GM23338 (cell line): ENCODE measurements at regions not wholly inside any gene's neighbourhood (a gene's known extent, or its start where the extent isn't known, plus 50 kb on each side); places are given as distances from the start of the nearest gene placed in this dataset.

Source experiments
- ATAC-seq: fragments of 200-7000 bp; cut with Tn5 transposase; 3 replicates; pipeline ENCODE4 v1.9.1; 2020
- DNase-seq: peaks from one replicate; pipeline ENCODE4 v3.0.0-alpha.2; 2015; ENCODE audit warnings: low spot score
- H2AFZ ChIP-seq: fragments of 200-600 bp; sonication (generic); 2 replicates; pipeline ENCODE4 v1.8.0; 2016; ENCODE audit warnings: antibody characterized with exemption, mild to moderate bottlenecking, moderate library complexity
- H3F3A ChIP-seq: fragments of 200-600 bp; sonication (generic); replicated peaks from 2 replicates; pipeline ENCODE4 v1.8.0; 2017; ENCODE audit warnings: antibody characterized with exemption, mixed run types, low read depth
- H3K27ac ChIP-seq: fragments of 200-600 bp; sonication (generic); 2 replicates; pipeline ENCODE4 v1.6.1; 2016; ENCODE audit warnings: low read depth
- H3K27me3 ChIP-seq: fragments of 200-600 bp; sonication (generic); 2 replicates; pipeline ENCODE4 v1.8.0; 2016; ENCODE audit warnings: mild to moderate bottlenecking, mixed run types, moderate library complexity; ENCODE audit not compliant: insufficient read depth
- H3K36me3 ChIP-seq: fragments of 200-600 bp; sonication (generic); 2 replicates; pipeline ENCODE4 v1.8.0; 2016; ENCODE audit warnings: mild to moderate bottlenecking; ENCODE audit not compliant: insufficient read depth
- H3K4me1 ChIP-seq: fragments of 200-600 bp; sonication (generic); 2 replicates; pipeline ENCODE4 v1.8.0; 2016; ENCODE audit warnings: mild to moderate bottlenecking, moderate library complexity; ENCODE audit not compliant: insufficient read depth
- H3K4me2 ChIP-seq: fragments of 200-600 bp; sonication (generic); 2 replicates; pipeline ENCODE4 v1.7.1; 2017; ENCODE audit warnings: mixed run types
- H3K4me3 ChIP-seq: fragments of 200-600 bp; sonication (generic); 2 replicates; pipeline ENCODE4 v1.6.1; 2016; ENCODE audit warnings: mixed run types
- H3K79me2 ChIP-seq: fragments of 200-600 bp; sonication (generic); replicated peaks from 2 replicates; pipeline ENCODE4 v1.8.0; 2017; ENCODE audit warnings: mild to moderate bottlenecking; ENCODE audit not compliant: insufficient read depth
- H3K9me2 ChIP-seq: fragments of 200-600 bp; sonication (generic); 2 replicates; pipeline ENCODE4 v1.8.0; 2017; ENCODE audit not compliant: insufficient read depth
- H4K20me1 ChIP-seq: fragments of 200-600 bp; sonication (generic); replicated peaks from 2 replicates; pipeline ENCODE4 v1.8.0; 2017; ENCODE audit warnings: mild to moderate bottlenecking; ENCODE audit not compliant: insufficient read depth
- H3K27ac Mint-ChIP-seq: 2 replicates; pipeline ENCODE4 v1.8.0; 2020; ENCODE audit warnings: inconsistent platforms, mild to moderate bottlenecking, moderate library complexity, mixed read lengths
- H3K27me3 Mint-ChIP-seq: 3 replicates; pipeline ENCODE4 v1.8.0; 2022; ENCODE audit warnings: low read depth, mild to moderate bottlenecking, moderate library complexity, mixed read lengths, inconsistent platforms; ENCODE audit not compliant: insufficient read depth, poor library complexity
- H3K36me3 Mint-ChIP-seq: 3 replicates; pipeline ENCODE4 v1.8.0; 2021; ENCODE audit warnings: low read depth, mild to moderate bottlenecking, inconsistent platforms, moderate library complexity, mixed read lengths
- H3K4me1 Mint-ChIP-seq: 3 replicates; pipeline ENCODE4 v1.8.0; 2020; ENCODE audit warnings: mild to moderate bottlenecking, inconsistent platforms, mixed read lengths
- H3K4me3 Mint-ChIP-seq: 3 replicates; pipeline ENCODE4 v1.8.0; 2021; ENCODE audit warnings: moderate library complexity, mild to moderate bottlenecking, inconsistent platforms, mixed read lengths
- H3K9me3 Mint-ChIP-seq: 3 replicates; pipeline ENCODE4 v1.8.0; 2020; ENCODE audit warnings: moderate library complexity, mild to moderate bottlenecking, inconsistent platforms, mixed read lengths
- CREB1 ChIP-seq: fragments of 250-450 bp; sonication (Bioruptor Pico); IDR thresholded peaks from 2 replicates; pipeline ENCODE4 v1.5.0; 2020; ENCODE audit warnings: low read depth, mild to moderate bottlenecking, moderate library complexity
- CTCF ChIP-seq, 2 experiments: fragments of 200-600 bp in 1 of 2; sonication (generic) in 1 of 2; conservative IDR thresholded peaks; 2 replicates each; pipeline versions ENCODE4 v1.5.1 to v1.6.1; 2016 to 2017; ENCODE audit warnings: antibody characterized with exemption in 2 of 2, low read depth in 2 of 2, mild to moderate bottlenecking in 2 of 2, moderate library complexity in 1 of 2
- ETS1 ChIP-seq: IDR thresholded peaks from 2 replicates; pipeline ENCODE4 v1.6.1; 2016; ENCODE audit warnings: antibody characterized with exemption
- EZH2 ChIP-seq: fragments of 200-600 bp; sonication (generic); IDR thresholded peaks from one replicate; pipeline ENCODE4 v1.8.0; 2017; ENCODE audit warnings: antibody characterized with exemption, mild to moderate bottlenecking, low read depth; ENCODE audit not compliant: unreplicated experiment
- EZH2phosphoT487 ChIP-seq: fragments of 200-600 bp; sonication (generic); IDR thresholded peaks from one replicate; pipeline ENCODE4 v1.8.1; 2018; ENCODE audit warnings: antibody characterized with exemption; ENCODE audit not compliant: unreplicated experiment
- JUNB ChIP-seq: IDR thresholded peaks from one replicate; pipeline ENCODE4 v1.6.1; 2016; ENCODE audit warnings: antibody characterized with exemption; ENCODE audit not compliant: unreplicated experiment
- NANOG ChIP-seq: IDR thresholded peaks from 2 replicates; pipeline ENCODE4 v1.6.1; 2016; ENCODE audit warnings: antibody characterized with exemption, borderline replicate concordance
- POLR2AphosphoS5 ChIP-seq: IDR thresholded peaks from 2 replicates; pipeline ENCODE4 v1.6.1; 2016; ENCODE audit warnings: antibody characterized with exemption, low read depth
- REST ChIP-seq: IDR thresholded peaks from one replicate; pipeline ENCODE4 v1.6.1; 2018; ENCODE audit warnings: antibody characterized with exemption; ENCODE audit not compliant: unreplicated experiment
- STAT1 ChIP-seq: IDR thresholded peaks from one replicate; pipeline ENCODE4 v1.6.1; 2016; ENCODE audit warnings: antibody characterized with exemption; ENCODE audit not compliant: unreplicated experiment
- ZNF114 ChIP-seq: fragments of 250-450 bp; sonication (Bioruptor Pico); IDR thresholded peaks from 2 replicates; pipeline ENCODE4 v1.5.0; 2020; ENCODE audit warnings: mild to moderate bottlenecking, moderate library complexity
- ZNF331 ChIP-seq: fragments of 250-450 bp; sonication (Bioruptor Pico); IDR thresholded peaks from 2 replicates; pipeline ENCODE4 v1.5.0; 2020; ENCODE audit warnings: low read depth, mild to moderate bottlenecking, moderate library complexity
- ZNF462 ChIP-seq: fragments of 250-450 bp; sonication (Bioruptor Pico); IDR thresholded peaks from 2 replicates; pipeline ENCODE4 v1.5.0; 2020; ENCODE audit warnings: mild to moderate bottlenecking, moderate library complexity

GRCh38 chr6:3918469-3918868 lies 69.3 kb downstream of the FAM50B start (continued):
- TF ChIP-seq STAT1 (no peak), NANOG (no peak), ZNF114 (no peak)

GRCh38 chr6:3919130-3919628 lies 70.0 kb downstream of the FAM50B start:
- peaks cover 7% of the 10 kb centered on the region for H3K27me3 Mint-ChIP-seq

More at GRCh38 chr6:3919130-3919628, 70.0 kb downstream of the FAM50B start:
- H3K9me2 ChIP-seq = peaks cover 6% of the 10 kb centered on the region; the same call in 1 of the 2 replicates
- H3K4me2 ChIP-seq = no peak overlapping the region
- Mint-ChIP-seq H3K4me1 (peaks cover 13% of the 10 kb centered on the region), H3K4me3 (no peak overlapping the region), H3K9me3 (peaks cover 34% of the 10 kb centered on the region), H3K36me3 (peaks cover 16% of the 10 kb centered on the region; the same call in 2 of the 3 replicates), H3K27ac (no peak overlapping the region)
- no peaks in the 10 kb centered on the region for H3F3A ChIP-seq
- ATAC-seq (no peak), DNase-seq (no peak)
- no peak overlapping the region for H3K27ac ChIP-seq
- no peaks in the 10 kb centered on the region for H3K27me3 ChIP-seq
- no peaks in the 10 kb centered on the region for H3K79me2 ChIP-seq
- no peak for TF ChIP-seq POLR2AphosphoS5
- TF ChIP-seq ZNF331 (CRISPR knock-in tag) = no peak
- TF ChIP-seq STAT1 = no peak
- TF ChIP-seq REST = no peak
- TF ChIP-seq ETS1 = no peak
- TF ChIP-seq JUNB = no peak
- no peak for TF ChIP-seq ZNF462 (CRISPR knock-in tag)
- TF ChIP-seq ZNF114 = no peak
- TF ChIP-seq EZH2 = no peak
- TF ChIP-seq CREB1 (CRISPR knock-in tag) = no peak
- no peak for TF ChIP-seq CTCF (conservative IDR thresholded peaks at IDR 0.05; ENCODE audit: low read depth in 2 of 2)
- TF ChIP-seq EZH2phosphoT487 = no peak
- TF ChIP-seq NANOG = no peak
- no peaks in the 10 kb centered on the region for H4K20me1 ChIP-seq
- 0 out of 2 replicates have a peak, but pooled peaks cover 4% of the 10 kb centered on the region for H3K36me3 ChIP-seq
- H3K4me1 ChIP-seq = peaks cover 10% of the 10 kb centered on the region; the same call in 1 of the 2 replicates
- H3K4me3 ChIP-seq = no peak overlapping the region
- H2AFZ ChIP-seq = peak overlapping the region; percentile 32; the same call in 1 of the 2 replicates
